SHP77 (cell line): ENCODE measurements at regions not wholly inside any gene's neighbourhood (a gene's known extent, or its start where the extent isn't known, plus 50 kb on each side); places are given as distances from the start of the nearest gene placed in this dataset.

Source experiments
- DNase-seq, 2 experiments: peaks; one replicate each; lab custom pipeline; 2025; lab: John Stamatoyannopoulos, UW

GRCh38 chr10:106183041-106183440, 981.5 kb downstream of the SORCS1 start:
- no peak for DNase-seq

- DNase-seq: no peak
Observed at GRCh38 chr10:106182542-106182941, 982.0 kb downstream of the SORCS1 start.

GRCh38 chr10:106181501-106181900, 983.0 kb downstream of the SORCS1 start:
- no peak for DNase-seq

- no peak for DNase-seq
Observed at GRCh38 chr10:106179430-106179829, 985.1 kb downstream of the SORCS1 start.

GRCh38 chr10:106175760-106176377, 988.6 kb downstream of the SORCS1 start:
- peak in 1 of 2 experiments; percentile 22 for DNase-seq

- DNase-seq: no peak
Observed at GRCh38 chr10:106173838-106174237, 990.7 kb downstream of the SORCS1 start.

- DNase-seq: no peak
Observed at GRCh38 chr10:106169241-106169640, 995.3 kb downstream of the SORCS1 start.

- DNase-seq: no peak
Observed at GRCh38 chr10:106167946-106168345, 996.6 kb downstream of the SORCS1 start.

- no peak for DNase-seq
Observed at GRCh38 chr10:106158241-106158640, 1006.3 kb downstream of the SORCS1 start.

GRCh38 chr10:106147021-106147420, 1017.5 kb downstream of the SORCS1 start:
- DNase-seq: no peak

GRCh38 chr10:106139915-106140314, 1024.6 kb downstream of the SORCS1 start:
- no peak for DNase-seq

- DNase-seq: no peak
Observed at GRCh38 chr10:106136175-106136574, 1028.3 kb downstream of the SORCS1 start.

- no peak for DNase-seq
Observed at GRCh38 chr10:106134326-106135000, 1030.0 kb downstream of the SORCS1 start.

- DNase-seq: no peak
Observed at GRCh38 chr10:106133451-106133850, 1031.1 kb downstream of the SORCS1 start.

- DNase-seq: no peak
Observed at GRCh38 chr10:106132956-106133355, 1031.5 kb downstream of the SORCS1 start.

GRCh38 chr10:106114656-106115186, 1049.8 kb downstream of the SORCS1 start:
- DNase-seq: no peak

- DNase-seq: no peak
Observed at GRCh38 chr10:106111246-106111645, 1053.3 kb downstream of the SORCS1 start.

- no peak for DNase-seq
Observed at GRCh38 chr10:106107706-106108105, 1056.8 kb downstream of the SORCS1 start.

- no peak for DNase-seq
Observed at GRCh38 chr10:106106114-106106513, 1058.4 kb downstream of the SORCS1 start.

- no peak for DNase-seq
Observed at GRCh38 chr10:106089855-106090254, 1074.7 kb downstream of the SORCS1 start.

- DNase-seq: no peak
Observed at GRCh38 chr10:106086391-106086790, 1078.1 kb downstream of the SORCS1 start.

GRCh38 chr10:106083572-106083971, 1080.9 kb downstream of the SORCS1 start:
- no peak for DNase-seq

GRCh38 chr10:106082865-106083264, 1081.6 kb downstream of the SORCS1 start:
- DNase-seq: no peak
